ENCODE measurements at regions not wholly inside any gene's neighbourhood (a gene's known extent, or its start where the extent isn't known, plus 50 kb on each side); places are given as distances from the start of the nearest gene placed in this dataset.

GRCh38 chr9:8256880-8257279 lies 457.3 kb upstream of the DMAC1 start:
- no peak overlapping the region for H2AFZ ChIP-seq (ENCODE audit: low read length)
- no peaks in the 10 kb centered on the region for H3K9me3 ChIP-seq (ENCODE audit: control insufficient read depth, insufficient read depth, low read depth, low read length)
- H3K36me3 ChIP-seq (ENCODE audit: control insufficient read depth, insufficient read depth, low read length), result no peaks in the 10 kb centered on the region
- H3K9ac ChIP-seq (ENCODE audit: insufficient read depth, low read length), result no peak overlapping the region
- no peaks in the 10 kb centered on the region for H3K4me1 ChIP-seq (ENCODE audit: control insufficient read depth, extremely low read depth, insufficient read depth, low read length)
- no peaks in the 10 kb centered on the region for H3K27me3 ChIP-seq (ENCODE audit: control insufficient read depth, insufficient read depth, low read length)
- no peak overlapping the region for H3K4me2 ChIP-seq (ENCODE audit: extremely low read depth, insufficient read depth, low read length)
- no peak for TF ChIP-seq EZH2 (IDR thresholded peaks at IDR 0.05; ENCODE audit: low read length, missing control alignments)
- TF ChIP-seq CTCF (conservative IDR thresholded peaks at IDR 0.05 in 1 of 2, IDR thresholded peaks at IDR 0.05 in 1 of 2; ENCODE audit: low read depth in 1 of 2, low read length in 2 of 2), result no peak
- no peak overlapping the region for H3K4me3 ChIP-seq (replicated peaks in 1 of 4; ENCODE audit: control extremely low read depth in 1 of 4, insufficient read depth in 1 of 4, low read depth in 3 of 4, low read length in 4 of 4)
- no peaks in the 10 kb centered on the region for H4K20me1 ChIP-seq (ENCODE audit: control insufficient read depth, extremely low read depth, insufficient read depth, low read length)
- H3K79me2 ChIP-seq (ENCODE audit: control insufficient read depth, insufficient read depth, low read length), result no peaks in the 10 kb centered on the region
- no peak overlapping the region for H3K27ac ChIP-seq (ENCODE audit: insufficient read depth, low read length)
- DNase-seq (ENCODE audit: low read depth in 2 of 2), result no peak

- peak in 1 of 2 donors; percentile 5 for DNase-seq (ENCODE audit: low read depth in 2 of 2)
- Histone ChIP-seq H3K9me3 (ENCODE audit: control insufficient read depth, insufficient read depth, low read depth, low read length) (no peaks in the 10 kb centered on the region), H2AFZ (ENCODE audit: low read length) (no peak overlapping the region), H3K79me2 (ENCODE audit: control insufficient read depth, insufficient read depth, low read length) (no peaks in the 10 kb centered on the region), H3K27ac (ENCODE audit: insufficient read depth, low read length) (no peak overlapping the region), H3K4me1 (ENCODE audit: control insufficient read depth, extremely low read depth, insufficient read depth, low read length) (no peaks in the 10 kb centered on the region), H3K36me3 (ENCODE audit: control insufficient read depth, insufficient read depth, low read length) (no peaks in the 10 kb centered on the region), H4K20me1 (ENCODE audit: control insufficient read depth, extremely low read depth, insufficient read depth, low read length) (no peaks in the 10 kb centered on the region), H3K4me3 (replicated peaks in 1 of 4; ENCODE audit: control extremely low read depth in 1 of 4, insufficient read depth in 1 of 4, low read depth in 3 of 4, low read length in 4 of 4) (no peak overlapping the region), H3K27me3 (ENCODE audit: control insufficient read depth, insufficient read depth, low read length) (no peaks in the 10 kb centered on the region), H3K4me2 (ENCODE audit: extremely low read depth, insufficient read depth, low read length) (no peak overlapping the region), H3K9ac (ENCODE audit: insufficient read depth, low read length) (no peak overlapping the region)
- no peak for TF ChIP-seq CTCF (conservative IDR thresholded peaks at IDR 0.05 in 1 of 2, IDR thresholded peaks at IDR 0.05 in 1 of 2; ENCODE audit: low read depth in 1 of 2, low read length in 2 of 2)
- TF ChIP-seq EZH2 (IDR thresholded peaks at IDR 0.05; ENCODE audit: low read length, missing control alignments), result no peak
These were observed 456.3 kb upstream of the DMAC1 start for GRCh38 chr9:8255850-8256249.

GRCh38 chr9:8254541-8254940 lies 455.0 kb upstream of the DMAC1 start:
- TF ChIP-seq EZH2 (IDR thresholded peaks at IDR 0.05; ENCODE audit: low read length, missing control alignments) (no peak), CTCF (conservative IDR thresholded peaks at IDR 0.05 in 1 of 2, IDR thresholded peaks at IDR 0.05 in 1 of 2; ENCODE audit: low read depth in 1 of 2, low read length in 2 of 2) (no peak)
- peak; percentile 28 to 78 for DNase-seq (ENCODE audit: low read depth in 2 of 2)

More at GRCh38 chr9:8254541-8254940, 455.0 kb upstream of the DMAC1 start:
- H3K27ac ChIP-seq (ENCODE audit: insufficient read depth, low read length), result no peak overlapping the region
- no peak overlapping the region for H3K4me2 ChIP-seq (ENCODE audit: extremely low read depth, insufficient read depth, low read length)
- no peaks in the 10 kb centered on the region for H3K9me3 ChIP-seq (ENCODE audit: control insufficient read depth, insufficient read depth, low read depth, low read length)
- H2AFZ ChIP-seq (ENCODE audit: low read length), result no peak overlapping the region
- H3K4me3 ChIP-seq (replicated peaks in 1 of 4; ENCODE audit: control extremely low read depth in 1 of 4, insufficient read depth in 1 of 4, low read depth in 3 of 4, low read length in 4 of 4), result no peak overlapping the region
- H3K36me3 ChIP-seq (ENCODE audit: control insufficient read depth, insufficient read depth, low read length), result no peaks in the 10 kb centered on the region
- no peaks in the 10 kb centered on the region for H3K4me1 ChIP-seq (ENCODE audit: control insufficient read depth, extremely low read depth, insufficient read depth, low read length)
- no peaks in the 10 kb centered on the region for H3K79me2 ChIP-seq (ENCODE audit: control insufficient read depth, insufficient read depth, low read length)
- H3K27me3 ChIP-seq (ENCODE audit: control insufficient read depth, insufficient read depth, low read length), result no peaks in the 10 kb centered on the region
- no peak overlapping the region for H3K9ac ChIP-seq (ENCODE audit: insufficient read depth, low read length)
- no peaks in the 10 kb centered on the region for H4K20me1 ChIP-seq (ENCODE audit: control insufficient read depth, extremely low read depth, insufficient read depth, low read length)
